ENCODE measurements at regions not wholly inside any gene's neighbourhood (a gene's known extent, or its start where the extent isn't known, plus 50 kb on each side); places are given as distances from the start of the nearest gene placed in this dataset.
"Not testable (repeated sequence)": the region's sequence is repeated elsewhere in the genome, so short reads cannot be mapped to it uniquely, and the experiment has no call there.

DNA sequence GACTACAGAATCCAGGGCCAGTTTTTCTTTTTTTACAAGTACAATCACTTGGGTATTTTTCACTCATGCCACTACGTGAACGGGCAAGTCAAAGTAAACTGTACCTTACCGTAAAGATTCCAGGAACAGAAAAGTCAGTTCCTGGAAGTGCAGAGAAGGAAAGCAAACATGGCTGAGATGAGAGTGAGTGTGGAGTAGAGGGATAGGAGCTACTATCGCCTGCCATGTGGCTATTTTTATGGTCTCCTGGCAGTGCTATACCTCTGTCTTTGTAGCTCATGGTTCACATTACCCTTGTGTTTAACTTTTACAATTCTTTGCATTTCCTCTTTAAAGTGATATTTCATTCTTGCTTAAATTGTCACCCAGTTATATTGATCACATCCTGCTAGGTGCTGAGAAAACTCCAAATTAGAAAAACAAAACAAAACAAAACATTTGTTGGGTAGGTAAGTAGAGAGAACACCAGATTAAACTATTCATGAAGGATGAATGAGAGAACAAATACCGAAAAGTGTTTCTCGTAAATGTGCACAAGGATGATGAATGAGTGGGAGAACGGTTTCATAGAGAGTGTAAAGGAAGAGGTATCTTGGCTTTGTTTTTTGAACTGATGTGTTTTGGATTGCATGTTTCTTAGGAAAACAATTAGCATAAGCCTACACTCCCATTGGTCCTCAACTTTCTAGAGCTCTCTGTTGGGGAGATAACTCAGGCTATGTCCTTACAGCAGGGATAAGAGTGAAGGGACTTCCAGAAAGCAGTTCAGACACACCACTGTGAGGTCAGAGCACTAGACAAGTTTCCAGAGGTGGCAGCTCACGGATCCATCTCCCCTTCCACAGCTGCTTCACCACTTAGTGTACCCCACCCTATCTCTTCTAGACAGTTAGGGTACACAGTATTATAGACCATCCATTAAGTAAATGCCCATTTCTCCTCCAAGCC lies 163.7 kb downstream of the IPO8 start:
- H3K27me3 Mint-ChIP-seq, result peaks cover 3% of the 10 kb centered on the region
- H3K4me1 Mint-ChIP-seq (ENCODE audit: low read depth), result no peaks in the 10 kb centered on the region
- DNase-seq, result no peak
- no peak overlapping the region for H3K4me3 Mint-ChIP-seq
- H3K9me3 Mint-ChIP-seq, result no peaks in the 10 kb centered on the region
- POLR2A ChIA-PET, result no interaction called here
- CTCF ChIA-PET, result no interaction called here
- no peak overlapping the region for H3K27ac Mint-ChIP-seq
- intact Hi-C loops (cut with micrococcal nuclease), result no loop called here
- H3K36me3 Mint-ChIP-seq, result no peaks in the 10 kb centered on the region

DNA sequence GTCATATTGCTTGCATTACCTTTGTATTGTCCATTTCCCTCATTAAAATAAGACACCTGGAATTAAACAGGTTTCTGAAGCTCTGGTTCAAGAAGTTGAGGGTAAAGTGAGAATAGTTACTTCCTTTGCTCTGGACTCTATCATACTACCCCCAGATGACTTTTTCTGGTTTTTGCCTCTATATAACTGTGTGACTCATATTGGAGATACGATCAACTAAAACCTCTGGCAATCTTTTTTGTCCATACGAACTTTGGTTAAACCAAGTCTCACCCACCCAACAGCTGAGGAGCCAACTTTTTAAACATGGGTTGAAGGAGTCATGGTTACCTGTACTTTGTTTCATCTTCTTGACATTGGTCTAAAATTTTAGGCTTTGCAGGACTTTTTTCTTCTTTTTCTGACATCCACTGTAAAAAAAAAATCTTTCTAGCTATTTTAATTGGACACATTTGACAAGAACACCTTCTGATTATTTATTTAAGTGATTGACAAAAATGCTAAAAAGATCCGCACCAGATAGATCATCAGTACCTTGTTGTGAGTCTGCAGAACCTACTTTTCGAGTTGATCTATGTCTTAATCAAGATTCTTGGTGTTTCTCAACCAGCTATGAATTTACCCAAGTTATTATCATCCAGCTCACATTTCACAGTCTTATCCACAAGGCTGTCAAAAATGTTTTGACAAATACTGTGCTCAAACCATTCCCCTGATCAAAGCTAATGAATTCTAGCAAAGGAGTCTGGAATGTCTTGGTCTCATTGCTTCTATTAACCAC lies 166.0 kb downstream of the IPO8 start:
- H3K4me1 Mint-ChIP-seq (ENCODE audit: low read depth), result no peaks in the 10 kb centered on the region
- CTCF ChIA-PET, result no interaction called here
- peaks cover 3% of the 10 kb centered on the region for H3K27me3 Mint-ChIP-seq
- no peaks in the 10 kb centered on the region for H3K36me3 Mint-ChIP-seq
- no peak overlapping the region for H3K4me3 Mint-ChIP-seq
- no peaks in the 10 kb centered on the region for H3K9me3 Mint-ChIP-seq
- POLR2A ChIA-PET, result no interaction called here
- intact Hi-C loops (cut with micrococcal nuclease), result no loop called here
- no peak overlapping the region for H3K27ac Mint-ChIP-seq
- DNase-seq, result no peak

DNA sequence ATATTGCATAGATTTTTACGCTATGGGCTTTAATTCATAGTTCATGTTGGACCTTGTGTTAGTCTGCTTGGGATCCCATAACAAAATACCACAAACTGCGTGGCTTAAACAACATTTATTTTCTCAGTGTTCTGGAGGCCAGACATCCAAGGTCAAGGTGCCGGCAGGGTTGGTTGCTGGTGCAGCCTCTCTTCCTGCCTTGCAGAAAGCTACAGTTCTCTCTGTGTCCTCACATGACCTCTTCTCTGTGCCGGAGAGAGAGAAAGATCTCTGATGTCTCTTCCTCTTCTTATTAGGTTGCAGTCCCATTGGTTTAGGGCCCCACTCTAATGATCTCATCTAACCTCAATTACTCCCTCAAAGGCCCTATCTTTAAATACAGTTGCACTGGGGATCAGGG lies 170.5 kb downstream of the IPO8 start:
- Mint-ChIP-seq H3K4me3 (no peak overlapping the region), H3K27me3 (peaks cover 3% of the 10 kb centered on the region), H3K36me3 (no peaks in the 10 kb centered on the region), H3K9me3 (peaks cover 2% of the 10 kb centered on the region), H3K27ac (no peak overlapping the region), H3K4me1 (ENCODE audit: low read depth) (no peaks in the 10 kb centered on the region)
- ChIA-PET POLR2A (no interaction called here), CTCF (no interaction called here)
- DNase-seq, result no peak
- intact Hi-C loops (cut with micrococcal nuclease), result no loop called here

DNA sequence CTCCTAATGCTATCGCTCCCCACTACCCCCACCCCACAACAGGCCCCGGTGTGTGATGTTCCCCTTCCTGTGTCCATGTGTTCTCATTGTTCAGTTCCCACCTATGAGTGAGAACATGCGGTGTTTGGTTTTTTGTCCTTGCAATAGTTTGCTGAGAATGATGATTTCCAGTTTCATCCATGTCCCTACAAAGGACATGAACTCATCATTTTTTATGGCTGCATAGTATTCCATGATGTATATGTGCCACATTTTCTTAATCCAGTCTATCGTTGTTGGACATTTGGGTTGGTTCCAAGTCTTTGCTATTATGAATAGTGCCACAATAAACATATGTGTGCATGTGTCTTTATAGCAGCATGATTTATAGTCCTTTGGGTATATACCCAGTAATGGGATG lies 175.4 kb downstream of the IPO8 start:
- DNase-seq; H3K36me3 Mint-ChIP-seq; H3K27me3 Mint-ChIP-seq; H3K27ac Mint-ChIP-seq; H3K4me1 Mint-ChIP-seq (ENCODE audit: low read depth); intact Hi-C loops (cut with micrococcal nuclease); POLR2A ChIA-PET; H3K9me3 Mint-ChIP-seq; CTCF ChIA-PET; H3K4me3 Mint-ChIP-seq: not testable (repeated sequence)

DNA sequence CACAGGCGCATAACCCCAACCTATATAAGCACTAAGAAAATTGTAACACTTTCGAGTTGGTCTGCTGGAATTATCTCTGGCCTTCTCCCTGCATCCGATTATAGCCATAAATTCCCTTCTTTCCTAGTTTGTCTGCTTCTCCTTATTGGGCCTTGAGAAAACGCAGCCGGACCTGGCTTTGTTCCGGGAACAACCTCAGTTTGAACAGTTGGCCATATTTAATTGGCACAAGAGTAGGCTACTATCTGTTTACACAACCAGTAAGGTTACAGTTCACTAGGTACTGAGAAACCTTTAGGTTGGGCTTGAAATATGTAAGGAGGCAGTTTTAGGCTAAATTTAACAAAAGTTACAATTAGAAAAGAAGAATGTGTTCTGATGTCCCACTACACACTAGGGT lies 176.1 kb downstream of the IPO8 start:
- DNase-seq, result no peak
- Mint-ChIP-seq H3K9me3 (peaks cover 2% of the 10 kb centered on the region), H3K36me3 (no peaks in the 10 kb centered on the region), H3K27ac (no peak overlapping the region), H3K27me3 (no peaks in the 10 kb centered on the region), H3K4me1 (ENCODE audit: low read depth) (no peaks in the 10 kb centered on the region), H3K4me3 (no peak overlapping the region)
- intact Hi-C loops (cut with micrococcal nuclease), result no loop called here
- ChIA-PET CTCF (no interaction called here), POLR2A (no interaction called here)

DNA sequence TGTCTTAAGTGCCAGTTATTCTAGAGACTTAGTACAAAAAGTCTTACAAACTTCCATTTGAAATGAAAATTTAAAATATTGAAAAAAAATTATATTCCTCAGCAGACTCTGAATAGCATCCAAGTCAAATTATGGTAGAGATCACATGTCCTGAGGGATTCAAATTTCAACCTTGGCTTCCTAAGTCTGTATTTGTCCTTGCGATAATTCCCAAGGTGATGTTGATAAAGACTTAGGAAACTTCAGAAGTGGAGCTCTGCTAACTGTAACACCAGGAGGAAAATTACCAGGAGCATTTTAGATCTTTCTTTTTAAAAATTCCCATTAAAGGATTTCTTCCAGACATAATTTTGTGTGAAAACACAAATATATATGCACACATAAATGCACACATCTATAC lies 178.3 kb downstream of the IPO8 start:
- H3K9me3 Mint-ChIP-seq, result peaks cover 2% of the 10 kb centered on the region
- no peak for DNase-seq
- intact Hi-C loops (cut with micrococcal nuclease), result no loop called here
- H3K4me1 Mint-ChIP-seq (ENCODE audit: low read depth), result no peaks in the 10 kb centered on the region
- POLR2A ChIA-PET, result no interaction called here
- no peaks in the 10 kb centered on the region for H3K36me3 Mint-ChIP-seq
- H3K27ac Mint-ChIP-seq, result no peak overlapping the region
- no peaks in the 10 kb centered on the region for H3K27me3 Mint-ChIP-seq
- H3K4me3 Mint-ChIP-seq, result no peak overlapping the region
- CTCF ChIA-PET, result no interaction called here

DNA sequence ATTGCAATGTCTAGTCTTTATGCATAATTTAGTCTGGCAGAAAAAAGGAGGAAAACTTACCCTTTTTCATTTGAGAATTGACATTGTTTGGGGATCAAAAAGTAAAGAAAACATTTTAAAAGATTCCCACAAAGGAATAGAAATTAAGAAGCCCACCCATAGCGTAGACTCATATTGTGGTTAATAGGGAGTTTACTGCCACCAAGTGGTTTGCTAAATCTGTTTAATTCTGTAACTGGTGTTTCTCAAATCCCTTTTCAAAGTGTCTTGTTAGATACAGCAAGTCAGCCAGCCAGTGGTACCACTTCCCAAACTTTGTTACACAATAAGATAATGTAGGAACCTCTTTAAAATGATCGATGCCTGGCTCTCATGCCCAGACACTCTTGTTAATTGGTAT lies 180.3 kb downstream of the IPO8 start:
- DNase-seq, result no peak
- intact Hi-C loops (cut with micrococcal nuclease), result no loop called here
- Mint-ChIP-seq H3K4me3 (no peak overlapping the region), H3K4me1 (ENCODE audit: low read depth) (no peaks in the 10 kb centered on the region), H3K27me3 (no peaks in the 10 kb centered on the region), H3K9me3 (no peaks in the 10 kb centered on the region), H3K36me3 (no peaks in the 10 kb centered on the region), H3K27ac (no peak overlapping the region)
- ChIA-PET POLR2A (no interaction called here), CTCF (no interaction called here)

DNA sequence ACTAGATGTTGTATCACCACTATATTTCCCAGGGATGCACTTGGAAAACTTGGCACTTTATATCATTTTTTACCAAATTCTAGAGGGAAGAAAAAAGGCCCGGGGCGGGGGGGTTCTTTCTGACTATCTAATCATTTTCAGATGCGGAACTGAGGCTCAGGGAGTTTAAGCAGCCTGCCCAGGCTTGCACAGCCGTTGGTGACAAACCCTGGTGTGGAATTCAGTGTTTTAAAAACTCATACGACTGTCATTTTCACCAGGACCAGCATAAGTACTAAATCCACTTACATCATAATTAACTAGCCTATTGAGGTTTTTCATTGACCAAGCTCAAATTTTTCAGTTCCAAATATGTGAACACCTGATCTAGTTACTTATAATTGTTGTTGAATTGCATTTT lies 181.0 kb downstream of the IPO8 start:
- DNase-seq, result no peak
- intact Hi-C loops (cut with micrococcal nuclease), result no loop called here
- POLR2A ChIA-PET, result no interaction called here
- no peak overlapping the region for H3K27ac Mint-ChIP-seq
- H3K4me1 Mint-ChIP-seq (ENCODE audit: low read depth), result no peaks in the 10 kb centered on the region
- H3K27me3 Mint-ChIP-seq, result no peaks in the 10 kb centered on the region
- CTCF ChIA-PET, result no interaction called here
- H3K36me3 Mint-ChIP-seq, result no peaks in the 10 kb centered on the region
- no peak overlapping the region for H3K4me3 Mint-ChIP-seq
- H3K9me3 Mint-ChIP-seq, result no peaks in the 10 kb centered on the region

DNA sequence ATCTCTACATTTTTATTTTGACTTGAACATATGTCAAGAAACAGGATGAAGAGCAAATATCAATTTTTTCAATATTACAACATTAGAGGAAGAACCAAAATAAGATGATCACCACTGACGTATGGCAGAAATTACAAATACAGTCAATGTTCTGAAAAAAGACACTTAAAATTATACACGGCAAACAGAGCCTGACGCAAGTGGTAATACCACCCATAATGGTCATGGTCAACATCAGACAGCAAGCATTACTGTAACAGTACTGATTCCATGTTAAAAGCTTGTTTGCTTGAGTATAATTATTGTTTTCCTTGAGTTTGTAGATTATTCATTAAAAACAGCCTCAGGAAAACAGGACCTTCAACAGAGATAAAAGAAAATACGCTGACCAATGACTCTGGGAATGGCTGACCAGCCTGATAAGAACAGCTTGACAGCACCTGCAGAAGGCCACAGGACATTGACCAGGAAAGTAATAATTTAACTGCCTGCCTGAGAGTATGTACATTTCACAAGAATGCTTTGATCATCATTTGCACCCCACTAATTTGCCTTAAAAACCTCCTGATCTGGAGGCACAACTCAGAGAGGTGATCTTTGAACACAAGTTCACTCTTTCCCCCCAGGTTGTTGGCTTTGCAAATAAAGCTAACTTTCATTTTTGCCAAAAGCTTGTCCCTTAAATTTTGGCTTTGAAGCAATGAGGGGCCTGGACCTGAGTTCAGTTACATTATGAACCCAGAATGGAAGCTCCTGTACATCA lies 187.3 kb downstream of the IPO8 start:
- no peaks in the 10 kb centered on the region for H3K27me3 Mint-ChIP-seq
- DNase-seq, result no peak
- POLR2A ChIA-PET, result no interaction called here
- CTCF ChIA-PET, result no interaction called here
- no peaks in the 10 kb centered on the region for H3K4me1 Mint-ChIP-seq (ENCODE audit: low read depth)
- H3K4me3 Mint-ChIP-seq, result no peak overlapping the region
- no peaks in the 10 kb centered on the region for H3K9me3 Mint-ChIP-seq
- H3K36me3 Mint-ChIP-seq, result no peaks in the 10 kb centered on the region
- no peak overlapping the region for H3K27ac Mint-ChIP-seq
- intact Hi-C loops (cut with micrococcal nuclease), result no loop called here

DNA sequence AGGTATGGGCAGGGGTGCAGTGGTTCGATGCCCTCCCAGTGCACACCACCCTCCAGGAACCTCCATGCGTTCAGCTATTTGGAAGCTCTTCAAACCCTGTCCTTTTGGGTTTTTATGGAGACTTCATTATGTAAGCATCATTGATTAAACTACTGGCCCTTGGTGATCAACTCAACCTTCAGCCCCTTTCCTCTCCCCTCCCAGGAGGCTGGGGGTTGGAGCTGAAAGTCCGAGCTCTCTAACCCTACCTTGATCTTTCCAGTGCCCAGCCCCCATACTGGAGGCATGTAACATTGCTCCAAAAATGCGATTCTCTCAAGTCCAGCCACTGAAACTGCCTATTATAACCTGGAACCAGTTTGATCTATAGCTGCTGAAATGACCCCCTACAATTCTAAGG lies 188.1 kb downstream of the IPO8 start:
- ChIA-PET POLR2A (no interaction called here), CTCF (no interaction called here)
- no peaks in the 10 kb centered on the region for H3K9me3 Mint-ChIP-seq
- H3K27me3 Mint-ChIP-seq, result no peaks in the 10 kb centered on the region
- no peak overlapping the region for H3K4me3 Mint-ChIP-seq
- H3K4me1 Mint-ChIP-seq (ENCODE audit: low read depth), result no peaks in the 10 kb centered on the region
- H3K27ac Mint-ChIP-seq, result no peak overlapping the region
- no peaks in the 10 kb centered on the region for H3K36me3 Mint-ChIP-seq
- intact Hi-C loops (cut with micrococcal nuclease), result no loop called here
- DNase-seq, result no peak

DNA sequence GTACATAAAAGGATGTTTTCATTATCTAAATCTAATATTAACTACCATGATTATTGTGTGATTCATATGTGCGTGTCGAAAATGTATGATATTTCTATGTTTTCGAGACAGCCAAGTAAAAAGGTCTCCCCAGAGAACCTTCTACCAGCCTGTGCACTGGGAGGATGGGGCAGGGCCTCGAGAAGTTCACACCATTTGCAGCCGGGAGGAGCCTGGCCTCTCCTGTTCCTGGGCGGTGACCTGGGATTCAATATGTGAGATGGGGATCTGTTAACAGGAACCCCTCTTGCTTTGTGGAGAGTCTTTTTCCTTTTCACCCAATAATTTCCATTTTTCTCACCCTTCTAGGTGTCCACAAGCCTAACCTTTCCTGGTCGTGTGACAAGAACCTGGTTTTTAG lies 189.3 kb downstream of the IPO8 start:
- Mint-ChIP-seq H3K36me3 (no peaks in the 10 kb centered on the region), H3K27ac (no peak overlapping the region), H3K4me1 (ENCODE audit: low read depth) (no peaks in the 10 kb centered on the region), H3K4me3 (no peak overlapping the region), H3K9me3 (no peaks in the 10 kb centered on the region), H3K27me3 (no peaks in the 10 kb centered on the region)
- ChIA-PET POLR2A (no interaction called here), CTCF (no interaction called here)
- no peak for DNase-seq
- intact Hi-C loops (cut with micrococcal nuclease), result no loop called here

DNA sequence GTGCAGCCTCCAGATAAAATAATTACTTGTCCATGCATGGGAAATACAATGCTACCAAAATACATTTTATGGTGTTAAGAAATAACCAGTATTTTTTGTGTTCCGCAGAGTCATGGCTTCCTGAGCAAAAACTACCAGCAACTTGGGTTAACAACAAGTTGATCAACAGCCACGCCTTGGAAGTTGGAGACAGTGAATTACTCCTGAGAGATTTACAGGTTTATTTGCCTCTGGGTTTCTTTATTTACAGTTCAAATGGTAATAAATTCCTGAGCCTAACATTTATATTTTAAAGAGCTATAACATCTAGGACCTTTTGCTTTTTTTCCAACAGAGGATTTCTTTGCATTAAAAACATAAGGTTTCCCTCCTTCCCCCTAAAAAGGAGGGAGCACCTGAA lies 194.0 kb downstream of the IPO8 start:
- POLR2A ChIA-PET, result no interaction called here
- no peak overlapping the region for H3K27ac Mint-ChIP-seq
- intact Hi-C loops (cut with micrococcal nuclease), result no loop called here

More for the DNA sequence above, 194.0 kb downstream of the IPO8 start:
- CTCF ChIA-PET, result no interaction called here
- Mint-ChIP-seq H3K4me3 (no peak overlapping the region), H3K9me3 (no peaks in the 10 kb centered on the region), H3K27me3 (no peaks in the 10 kb centered on the region), H3K4me1 (ENCODE audit: low read depth) (no peaks in the 10 kb centered on the region), H3K36me3 (no peaks in the 10 kb centered on the region)
- DNase-seq, result no peak
